ENCODE measurements at regions not wholly inside any gene's neighbourhood (a gene's known extent, or its start where the extent isn't known, plus 50 kb on each side); places are given as distances from the start of the nearest gene placed in this dataset.

DNA sequence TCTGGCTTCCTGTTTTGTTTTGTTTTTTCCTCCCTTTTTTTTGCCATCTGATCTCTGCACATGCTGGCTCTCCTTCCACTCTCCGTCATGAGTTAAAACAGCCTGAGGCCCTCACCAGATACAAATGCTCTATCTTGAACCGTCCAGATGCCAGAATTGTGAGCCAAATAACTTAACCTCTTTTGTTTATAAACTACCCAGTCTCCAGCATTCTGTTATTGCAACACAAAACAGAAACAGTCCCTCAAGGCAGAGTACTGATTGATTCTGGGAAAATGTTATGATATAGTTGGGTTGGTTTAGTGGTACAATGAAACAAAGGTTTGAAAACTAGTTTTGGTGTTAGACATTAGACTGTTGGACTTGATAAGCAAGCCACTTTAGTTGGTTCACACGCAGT, 1390.0 kb upstream of the RAG2 start:
- intact Hi-C loops (cut with micrococcal nuclease): no loop called here
- no peak overlapping the region for H3K27ac ChIP-seq (ENCODE audit: low read depth in 1 of 2, low read length in 2 of 2)
- H3K27ac Mint-ChIP-seq: no peak overlapping the region
- no peak overlapping the region for H2AFZ ChIP-seq (ENCODE audit: insufficient read depth, low read depth, low read length, poor library complexity, severe bottlenecking)
- no peaks in the 10 kb centered on the region for H3K27me3 Mint-ChIP-seq (ENCODE audit: low read depth in 3 of 3)
- no peaks in the 10 kb centered on the region for H3K4me1 Mint-ChIP-seq
- peaks cover 0 to 4% (median 4%) of the 10 kb centered on the region in 7 donors for H3K9me3 Mint-ChIP-seq
- no peak overlapping the region for H3K4me2 ChIP-seq (replicated peaks; ENCODE audit: extremely low read depth, low read length, poor library complexity, severe bottlenecking)
- no peaks in the 10 kb centered on the region for H3K36me3 ChIP-seq (replicated peaks in 1 of 2; ENCODE audit: control insufficient read depth in 1 of 2, insufficient read depth in 2 of 2, low read length in 2 of 2)
- TF ChIP-seq, protein P1, sequence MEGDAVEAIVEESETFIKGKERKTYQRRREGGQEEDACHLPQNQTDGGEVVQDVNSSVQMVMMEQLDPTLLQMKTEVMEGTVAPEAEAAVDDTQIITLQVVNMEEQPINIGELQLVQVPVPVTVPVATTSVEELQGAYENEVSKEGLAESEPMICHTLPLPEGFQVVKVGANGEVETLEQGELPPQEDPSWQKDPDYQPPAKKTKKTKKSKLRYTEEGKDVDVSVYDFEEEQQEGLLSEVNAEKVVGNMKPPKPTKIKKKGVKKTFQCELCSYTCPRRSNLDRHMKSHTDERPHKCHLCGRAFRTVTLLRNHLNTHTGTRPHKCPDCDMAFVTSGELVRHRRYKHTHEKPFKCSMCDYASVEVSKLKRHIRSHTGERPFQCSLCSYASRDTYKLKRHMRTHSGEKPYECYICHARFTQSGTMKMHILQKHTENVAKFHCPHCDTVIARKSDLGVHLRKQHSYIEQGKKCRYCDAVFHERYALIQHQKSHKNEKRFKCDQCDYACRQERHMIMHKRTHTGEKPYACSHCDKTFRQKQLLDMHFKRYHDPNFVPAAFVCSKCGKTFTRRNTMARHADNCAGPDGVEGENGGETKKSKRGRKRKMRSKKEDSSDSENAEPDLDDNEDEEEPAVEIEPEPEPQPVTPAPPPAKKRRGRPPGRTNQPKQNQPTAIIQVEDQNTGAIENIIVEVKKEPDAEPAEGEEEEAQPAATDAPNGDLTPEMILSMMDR (IDR thresholded peaks at IDR 0.05): no peak
- H3K27me3 ChIP-seq (ENCODE audit: control insufficient read depth in 2 of 2, insufficient read depth in 2 of 2, low read length in 2 of 2): no peaks in the 10 kb centered on the region
- no peaks in the 10 kb centered on the region for H3K36me3 Mint-ChIP-seq
- no peaks in the 10 kb centered on the region for H4K20me1 ChIP-seq (ENCODE audit: insufficient read depth, low read length)
- DNase-seq: no peak
- WGBS (ENCODE audit: insufficient coverage): 86% methylated on average over 1 of the region's 3 CpGs
- no peak overlapping the region for H3K4me3 ChIP-seq (replicated peaks in 1 of 3; ENCODE audit: low read depth in 2 of 3, low read length in 3 of 3)
- no peaks in the 10 kb centered on the region for H3K4me1 ChIP-seq (ENCODE audit: control insufficient read depth in 1 of 2, insufficient read depth in 2 of 2, low read length in 2 of 2)
- H3K9ac ChIP-seq (ENCODE audit: insufficient read depth, low read length, poor library complexity, severe bottlenecking): no peak overlapping the region
- no peak overlapping the region for H3K4me3 Mint-ChIP-seq
- peaks cover 0 to 3% of the 10 kb centered on the region in 2 donors for H3K9me3 ChIP-seq (replicated peaks in 1 of 2; ENCODE audit: control insufficient read depth in 1 of 2, insufficient read depth in 1 of 2, low read length in 2 of 2)
- no peaks in the 10 kb centered on the region for H3K79me2 ChIP-seq (ENCODE audit: insufficient read depth, low read length)

DNA sequence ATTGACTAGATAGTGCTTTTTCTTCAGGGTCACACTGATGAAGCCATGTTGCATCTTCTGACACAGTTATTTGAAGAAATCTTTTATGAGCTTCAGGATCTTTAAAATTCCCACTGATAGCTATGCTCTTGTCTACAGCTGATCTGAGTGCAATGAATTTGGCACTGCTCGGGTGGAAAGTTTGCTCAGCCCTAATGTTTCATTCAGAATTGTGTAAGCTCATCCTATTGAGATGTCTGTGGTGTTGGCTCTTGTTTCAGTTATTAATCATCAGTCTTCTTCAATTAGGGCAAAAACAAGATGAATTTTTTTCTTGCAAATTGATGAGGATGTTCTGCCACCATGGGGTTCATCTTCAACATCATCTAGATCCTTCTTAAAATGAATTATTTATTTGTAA, 1387.0 kb upstream of the RAG2 start:
- no peak overlapping the region for H3K4me2 ChIP-seq (replicated peaks; ENCODE audit: extremely low read depth, low read length, poor library complexity, severe bottlenecking)
- Mint-ChIP-seq H3K36me3 (no peaks in the 10 kb centered on the region), H3K27me3 (ENCODE audit: low read depth in 3 of 3) (no peaks in the 10 kb centered on the region), H3K9me3 (peaks cover 0 to 11% (median 2%) of the 10 kb centered on the region in 7 donors), H3K27ac (no peak overlapping the region), H3K4me1 (no peaks in the 10 kb centered on the region), H3K4me3 (no peak overlapping the region)
- H3K79me2 ChIP-seq (ENCODE audit: insufficient read depth, low read length): no peaks in the 10 kb centered on the region
- WGBS (ENCODE audit: insufficient coverage): no CpG with 5 or more reads among the region's 1 CpG
- DNase-seq: no peak
- intact Hi-C loops (cut with micrococcal nuclease): no loop called here
- H3K27ac ChIP-seq (ENCODE audit: low read depth in 1 of 2, low read length in 2 of 2): no peak overlapping the region
- TF ChIP-seq, protein P1 (IDR thresholded peaks at IDR 0.05): no peak
- H2AFZ ChIP-seq (ENCODE audit: insufficient read depth, low read depth, low read length, poor library complexity, severe bottlenecking): no peak overlapping the region
- H3K9ac ChIP-seq (ENCODE audit: insufficient read depth, low read length, poor library complexity, severe bottlenecking): no peak overlapping the region
- H4K20me1 ChIP-seq (ENCODE audit: insufficient read depth, low read length): no peaks in the 10 kb centered on the region
- H3K36me3 ChIP-seq (replicated peaks in 1 of 2; ENCODE audit: control insufficient read depth in 1 of 2, insufficient read depth in 2 of 2, low read length in 2 of 2): no peaks in the 10 kb centered on the region
- peaks cover 0 to 3% of the 10 kb centered on the region in 2 donors for H3K9me3 ChIP-seq (replicated peaks in 1 of 2; ENCODE audit: control insufficient read depth in 1 of 2, insufficient read depth in 1 of 2, low read length in 2 of 2)
- no peaks in the 10 kb centered on the region for H3K27me3 ChIP-seq (ENCODE audit: control insufficient read depth in 2 of 2, insufficient read depth in 2 of 2, low read length in 2 of 2)
- no peaks in the 10 kb centered on the region for H3K4me1 ChIP-seq (ENCODE audit: control insufficient read depth in 1 of 2, insufficient read depth in 2 of 2, low read length in 2 of 2)
- H3K4me3 ChIP-seq (replicated peaks in 1 of 3; ENCODE audit: low read depth in 2 of 3, low read length in 3 of 3): no peak overlapping the region
